ENCODE measurements at regions not wholly inside any gene's neighbourhood (a gene's known extent, or its start where the extent isn't known, plus 50 kb on each side); places are given as distances from the start of the nearest gene placed in this dataset.

- peak; percentile 66 for DNase-seq (ENCODE audit: low read depth)
Observed at GRCh38 chr7:35519971-35520809, 174.7 kb downstream of the HERPUD2 start.

GRCh38 chr7:35518767-35519166 is 176.2 kb downstream of the HERPUD2 start:
- DNase-seq (ENCODE audit: low read depth) = no peak
- H3K4me3 ChIP-seq (ENCODE audit: low read depth, low read length) = no peak overlapping the region
- no peak for TF ChIP-seq CTCF (IDR thresholded peaks at IDR 0.05; ENCODE audit: insufficient read depth, low read depth, low read length)

More at GRCh38 chr7:35519971-35520809, 174.7 kb downstream of the HERPUD2 start:
- TF ChIP-seq CTCF (IDR thresholded peaks at IDR 0.05; ENCODE audit: insufficient read depth, low read depth, low read length) = peak; percentile 96
- H3K4me3 ChIP-seq (ENCODE audit: low read depth, low read length) = no peak overlapping the region

- no peak for TF ChIP-seq CTCF (IDR thresholded peaks at IDR 0.05; ENCODE audit: insufficient read depth, low read depth, low read length)
Observed at GRCh38 chr7:35516498-35516897, 178.4 kb downstream of the HERPUD2 start.

GRCh38 chr7:35513828-35514227 is 181.1 kb downstream of the HERPUD2 start:
- peak; percentile 4 for DNase-seq (ENCODE audit: low read depth)
- H3K4me3 ChIP-seq (ENCODE audit: low read depth, low read length) = no peak overlapping the region
- TF ChIP-seq CTCF (IDR thresholded peaks at IDR 0.05; ENCODE audit: insufficient read depth, low read depth, low read length) = no peak

More at GRCh38 chr7:35516498-35516897, 178.4 kb downstream of the HERPUD2 start:
- DNase-seq (ENCODE audit: low read depth) = no peak
- no peak overlapping the region for H3K4me3 ChIP-seq (ENCODE audit: low read depth, low read length)

GRCh38 chr7:35513195-35513594 is 181.7 kb downstream of the HERPUD2 start:
- TF ChIP-seq CTCF (IDR thresholded peaks at IDR 0.05; ENCODE audit: insufficient read depth, low read depth, low read length) = no peak
- H3K4me3 ChIP-seq (ENCODE audit: low read depth, low read length) = no peak overlapping the region
- DNase-seq (ENCODE audit: low read depth) = no peak

- H3K4me3 ChIP-seq (ENCODE audit: low read depth, low read length) = no peak overlapping the region
- no peak for TF ChIP-seq CTCF (IDR thresholded peaks at IDR 0.05; ENCODE audit: insufficient read depth, low read depth, low read length)
- no peak for DNase-seq (ENCODE audit: low read depth)
Observed at GRCh38 chr7:35512716-35513115, 182.2 kb downstream of the HERPUD2 start.
